Epithelial cell of proximal tubule (primary cell): ENCODE measurements at regions not wholly inside any gene's neighbourhood (a gene's known extent, or its start where the extent isn't known, plus 50 kb on each side); places are given as distances from the start of the nearest gene placed in this dataset.

ENCODE experiments used
- DNase-seq: peaks from one replicate; pipeline ENCODE4 v3.0.0-alpha.2; 2011; ENCODE audit warnings: low read depth
- H3K4me3 ChIP-seq: 2 replicates; pipeline ENCODE4 v1.5.1; 2011; ENCODE audit warnings: low read depth, mild to moderate bottlenecking, low read length
- CTCF ChIP-seq: conservative IDR thresholded peaks from 2 replicates; pipeline ENCODE4 v1.5.1; 2012; ENCODE audit warnings: low read depth, mild to moderate bottlenecking, low read length

GRCh38 chr10:14454206-14454605 is 123.5 kb upstream of the FRMD4A start:
- no peak for DNase-seq
- no peak for TF ChIP-seq CTCF
- no peak overlapping the region for H3K4me3 ChIP-seq

- no peak overlapping the region for H3K4me3 ChIP-seq
- DNase-seq = no peak
- no peak for TF ChIP-seq CTCF
Observed at GRCh38 chr10:14453593-14453992, 122.9 kb upstream of the FRMD4A start.

GRCh38 chr10:14451341-14451740 is 120.6 kb upstream of the FRMD4A start:
- no peak for TF ChIP-seq CTCF
- no peak for DNase-seq

GRCh38 chr10:14450041-14450491 is 119.3 kb upstream of the FRMD4A start:
- no peak overlapping the region for H3K4me3 ChIP-seq
- no peak for DNase-seq
- TF ChIP-seq CTCF = no peak

More at GRCh38 chr10:14451341-14451740, 120.6 kb upstream of the FRMD4A start:
- H3K4me3 ChIP-seq = no peak overlapping the region

- H3K4me3 ChIP-seq = no peak overlapping the region
- no peak for DNase-seq
- TF ChIP-seq CTCF = no peak
Observed at GRCh38 chr10:14449293-14449815, 118.6 kb upstream of the FRMD4A start.

- no peak for TF ChIP-seq CTCF
- H3K4me3 ChIP-seq = no peak overlapping the region
Observed at GRCh38 chr10:14448197-14448990, 117.7 kb upstream of the FRMD4A start.

More at GRCh38 chr10:14448197-14448990, 117.7 kb upstream of the FRMD4A start:
- DNase-seq = no peak
